Fibroblast of mammary gland (primary cell): ENCODE measurements at regions not wholly inside any gene's neighbourhood (a gene's known extent, or its start where the extent isn't known, plus 50 kb on each side); places are given as distances from the start of the nearest gene placed in this dataset.

Source experiments
- DNase-seq: peaks from one replicate; pipeline ENCODE4 v3.0.0-alpha.2; 2010; ENCODE audit warnings: low read depth
- H3K4me3 ChIP-seq: 2 replicates; pipeline ENCODE4 v1.5.1; 2011; ENCODE audit warnings: low read depth, mild to moderate bottlenecking, low read length, moderate library complexity; ENCODE audit not compliant: control insufficient read depth
- TF ChIP-seq, protein P1 (sequence below): conservative IDR thresholded peaks from 2 replicates; pipeline ENCODE4 v1.5.1; 2011; ENCODE audit warnings: low read depth, low read length, inconsistent platforms; ENCODE audit not compliant: control insufficient read depth, insufficient read depth

DNA sequence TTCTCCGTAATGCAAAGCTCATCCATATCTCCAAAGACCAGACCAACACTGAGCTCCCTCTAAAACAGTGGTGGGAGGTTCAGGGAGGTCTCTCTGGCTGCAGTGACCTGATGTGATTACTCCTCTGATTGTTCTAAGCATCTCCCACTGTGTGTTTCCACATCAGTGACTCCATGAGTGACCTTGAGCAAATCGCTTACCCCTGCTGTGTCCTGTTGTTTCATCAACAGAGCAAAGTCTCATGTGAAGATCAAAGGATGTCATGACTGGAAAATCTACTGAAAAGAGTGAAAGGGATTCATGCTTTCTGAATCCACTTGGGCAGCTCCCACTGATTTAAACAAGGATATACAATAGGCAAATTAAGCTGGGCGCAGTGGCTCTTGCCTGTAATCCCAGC, 352.9 kb downstream of the TMEM114 start:
- DNase-seq = no peak
- no peak overlapping the region for H3K4me3 ChIP-seq
- TF ChIP-seq, protein P1, sequence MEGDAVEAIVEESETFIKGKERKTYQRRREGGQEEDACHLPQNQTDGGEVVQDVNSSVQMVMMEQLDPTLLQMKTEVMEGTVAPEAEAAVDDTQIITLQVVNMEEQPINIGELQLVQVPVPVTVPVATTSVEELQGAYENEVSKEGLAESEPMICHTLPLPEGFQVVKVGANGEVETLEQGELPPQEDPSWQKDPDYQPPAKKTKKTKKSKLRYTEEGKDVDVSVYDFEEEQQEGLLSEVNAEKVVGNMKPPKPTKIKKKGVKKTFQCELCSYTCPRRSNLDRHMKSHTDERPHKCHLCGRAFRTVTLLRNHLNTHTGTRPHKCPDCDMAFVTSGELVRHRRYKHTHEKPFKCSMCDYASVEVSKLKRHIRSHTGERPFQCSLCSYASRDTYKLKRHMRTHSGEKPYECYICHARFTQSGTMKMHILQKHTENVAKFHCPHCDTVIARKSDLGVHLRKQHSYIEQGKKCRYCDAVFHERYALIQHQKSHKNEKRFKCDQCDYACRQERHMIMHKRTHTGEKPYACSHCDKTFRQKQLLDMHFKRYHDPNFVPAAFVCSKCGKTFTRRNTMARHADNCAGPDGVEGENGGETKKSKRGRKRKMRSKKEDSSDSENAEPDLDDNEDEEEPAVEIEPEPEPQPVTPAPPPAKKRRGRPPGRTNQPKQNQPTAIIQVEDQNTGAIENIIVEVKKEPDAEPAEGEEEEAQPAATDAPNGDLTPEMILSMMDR = no peak

DNA sequence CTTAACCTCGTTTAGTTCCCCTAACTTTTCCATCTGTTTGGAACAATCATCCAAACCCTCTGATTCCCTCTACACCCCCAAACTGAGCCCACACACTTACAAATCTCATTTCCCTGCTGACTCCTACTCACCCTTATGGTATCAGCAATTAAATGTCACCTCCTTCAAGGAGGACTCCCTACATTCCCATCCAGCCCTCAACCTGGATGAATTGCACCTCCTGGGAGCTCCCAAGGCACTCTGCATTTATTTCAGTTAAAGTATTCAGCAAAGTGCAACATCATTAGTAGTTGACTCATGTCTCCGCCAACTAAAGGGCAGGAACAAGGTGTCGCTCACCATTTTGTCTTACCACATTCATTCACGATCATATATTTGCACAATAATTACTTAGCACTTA, 353.5 kb downstream of the TMEM114 start:
- H3K4me3 ChIP-seq = no peak overlapping the region
- TF ChIP-seq, protein P1 = no peak
- no peak for DNase-seq

DNA sequence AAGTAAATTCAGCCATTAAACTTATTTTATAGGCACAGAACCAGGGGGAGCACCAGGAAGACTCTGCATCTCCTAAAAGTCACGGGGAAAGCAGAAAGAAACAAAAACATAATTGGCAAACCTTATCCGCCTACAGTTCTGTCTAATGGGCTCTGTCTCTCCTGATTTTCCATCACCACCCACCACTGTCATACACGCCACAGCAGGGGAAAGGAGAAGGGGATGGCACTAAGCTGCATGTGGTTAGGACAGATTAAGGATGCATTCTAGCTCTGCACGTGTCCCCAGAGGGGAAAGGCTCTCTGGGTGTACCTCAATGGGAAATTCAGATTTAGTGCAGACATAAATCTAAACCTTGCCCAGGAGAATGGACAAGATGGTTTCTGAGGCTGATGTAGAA, 359.8 kb downstream of the TMEM114 start:
- DNase-seq = no peak
- TF ChIP-seq, protein P1 = no peak
- no peak overlapping the region for H3K4me3 ChIP-seq

DNA sequence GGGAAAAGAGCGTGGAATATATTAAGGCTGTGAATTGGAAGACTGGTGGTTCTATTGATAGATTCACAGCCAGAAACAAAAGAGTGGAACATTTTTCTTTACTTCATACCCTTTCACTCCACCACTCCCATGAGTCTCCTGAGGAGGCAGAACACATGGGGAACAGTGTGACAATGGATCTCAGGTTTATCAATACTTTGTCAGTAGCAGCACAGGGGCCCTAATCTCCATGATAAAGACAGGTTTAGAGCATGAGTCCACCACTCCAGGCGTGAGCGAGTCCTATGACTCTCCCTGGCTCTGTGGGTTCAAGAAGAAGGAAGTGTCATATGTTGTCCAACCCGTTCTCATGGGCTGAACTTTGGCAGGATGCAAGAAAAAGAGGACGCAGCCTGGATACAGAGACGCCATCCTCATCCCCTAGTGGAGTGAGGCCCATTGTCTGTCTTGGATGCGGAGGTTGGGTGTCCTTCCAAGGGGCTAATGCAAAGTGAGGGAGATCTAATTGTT, 361.2 kb downstream of the TMEM114 start:
- H3K4me3 ChIP-seq = no peak overlapping the region
- TF ChIP-seq, protein P1 = no peak
- DNase-seq = no peak

DNA sequence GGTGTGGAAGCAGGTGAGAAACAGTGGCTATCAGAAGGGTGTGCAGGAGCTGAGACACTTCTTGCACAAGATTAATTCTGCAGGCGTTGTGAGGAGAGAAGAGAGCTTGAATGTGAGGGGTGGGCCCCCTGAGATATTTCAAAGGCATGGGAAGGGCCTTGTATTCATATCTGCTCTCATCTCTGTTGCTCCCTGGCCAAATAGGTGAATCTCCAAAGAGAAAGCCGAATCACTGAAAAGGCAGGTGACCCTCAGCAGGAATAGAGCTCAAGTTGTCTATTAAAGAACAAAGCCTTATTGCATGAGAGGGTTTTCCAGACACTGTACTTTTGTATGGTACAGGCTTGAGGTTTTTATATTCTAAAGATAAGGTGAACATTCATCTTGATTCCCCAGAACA, 373.1 kb downstream of the TMEM114 start:
- TF ChIP-seq, protein P1 = no peak
- no peak overlapping the region for H3K4me3 ChIP-seq
- DNase-seq = no peak

DNA sequence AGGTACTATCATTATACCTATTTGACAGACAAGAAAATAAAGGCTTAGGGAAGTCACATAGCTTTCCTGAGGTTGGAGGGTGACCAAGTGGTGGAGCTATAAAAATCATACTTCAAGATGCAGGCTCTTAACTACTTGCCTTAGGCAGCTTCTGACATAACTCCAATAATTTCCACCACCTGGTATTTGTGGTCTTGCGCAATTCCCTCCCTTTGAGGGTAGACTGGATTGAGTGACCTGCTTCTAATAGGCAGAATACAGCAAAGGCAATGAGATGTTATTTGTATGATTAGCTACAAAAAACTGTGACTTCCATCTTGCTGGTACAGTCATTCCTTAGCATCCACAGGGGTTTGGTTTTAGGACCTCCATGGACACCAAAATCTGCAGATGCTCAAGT, 385.5 kb downstream of the TMEM114 start:
- TF ChIP-seq, protein P1 = no peak
- DNase-seq = no peak
- no peak overlapping the region for H3K4me3 ChIP-seq

DNA sequence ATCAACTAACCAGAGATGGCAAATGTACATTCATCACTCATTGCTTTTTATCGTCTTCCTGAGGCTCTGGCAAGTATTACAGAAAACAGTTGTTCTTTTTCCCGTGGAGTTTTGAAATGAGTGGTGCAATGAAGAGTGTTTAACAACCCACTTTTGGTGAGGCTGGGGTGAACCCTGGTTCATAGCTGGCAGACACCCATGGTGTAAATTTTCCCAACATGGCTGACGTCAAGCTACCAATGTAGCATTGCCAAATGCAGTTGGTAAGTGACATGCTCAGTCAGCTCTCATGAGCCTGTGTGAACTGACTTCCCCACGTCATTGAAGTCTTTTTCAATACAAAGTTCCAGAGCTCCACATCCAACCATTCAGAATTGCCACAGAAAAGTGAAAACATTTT, 386.2 kb downstream of the TMEM114 start:
- no peak for DNase-seq
- TF ChIP-seq, protein P1 = no peak
- no peak overlapping the region for H3K4me3 ChIP-seq
